Caki2 (cell line): ENCODE measurements at regions not wholly inside any gene's neighbourhood (a gene's known extent, or its start where the extent isn't known, plus 50 kb on each side); places are given as distances from the start of the nearest gene placed in this dataset.
"Not testable (repeated sequence)": the region's sequence is repeated elsewhere in the genome, so short reads cannot be mapped to it uniquely, and the experiment has no call there.

Experiments
- DNase-seq: peaks from one replicate; pipeline ENCODE4 v3.0.0-alpha.2; 2015; ENCODE audit warnings: low read depth
- in situ Hi-C: cut with HindIII; loops from 2 replicates; pipeline ENCODE4 v1.10.0; 2016; ENCODE audit warnings: low sequenced_read_pairs, low pct_unique_long_range_greater_than_20kb, mixed read lengths

DNA sequence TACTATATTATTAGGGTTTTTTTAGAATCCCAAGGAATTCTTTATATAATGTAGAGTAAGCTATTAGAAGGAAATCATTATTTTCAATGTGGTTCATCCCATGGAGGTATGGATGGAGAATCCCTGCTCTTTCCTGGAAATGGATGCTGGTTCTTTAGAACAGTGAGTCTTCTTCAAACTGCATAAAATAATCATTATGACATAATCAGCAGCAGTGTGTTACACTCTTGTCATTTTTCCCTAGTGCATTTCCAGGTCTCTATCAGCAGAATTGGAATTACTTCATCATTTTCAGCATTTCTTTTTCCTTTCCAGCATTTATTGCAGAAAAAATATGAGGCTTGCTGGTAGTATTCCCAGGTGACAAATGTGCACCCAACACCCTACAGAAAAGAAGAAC lies 168.1 kb downstream of the ETAA1 start:
- in situ Hi-C loops, result no loop called here
- no peak for DNase-seq

DNA sequence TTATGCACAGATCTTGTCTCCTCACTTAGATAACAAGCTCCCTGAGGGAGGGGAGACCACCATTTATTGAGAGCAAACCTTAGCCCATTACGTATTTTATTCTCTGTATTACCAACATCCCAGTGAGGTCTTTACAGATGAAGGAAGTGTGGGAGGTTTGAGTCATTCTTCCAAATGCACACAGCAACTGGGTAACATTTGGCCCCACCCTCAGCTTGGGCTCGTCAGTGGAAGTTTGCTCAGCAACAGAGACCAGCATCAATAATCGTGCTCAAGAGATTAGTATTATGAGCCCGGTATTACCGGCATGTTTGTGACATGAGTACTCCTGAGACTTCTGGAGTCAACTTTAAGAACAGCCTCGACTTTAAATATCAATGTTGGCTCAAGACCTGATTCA lies 168.6 kb downstream of the ETAA1 start:
- in situ Hi-C loops, result no loop called here
- DNase-seq, result no peak

DNA sequence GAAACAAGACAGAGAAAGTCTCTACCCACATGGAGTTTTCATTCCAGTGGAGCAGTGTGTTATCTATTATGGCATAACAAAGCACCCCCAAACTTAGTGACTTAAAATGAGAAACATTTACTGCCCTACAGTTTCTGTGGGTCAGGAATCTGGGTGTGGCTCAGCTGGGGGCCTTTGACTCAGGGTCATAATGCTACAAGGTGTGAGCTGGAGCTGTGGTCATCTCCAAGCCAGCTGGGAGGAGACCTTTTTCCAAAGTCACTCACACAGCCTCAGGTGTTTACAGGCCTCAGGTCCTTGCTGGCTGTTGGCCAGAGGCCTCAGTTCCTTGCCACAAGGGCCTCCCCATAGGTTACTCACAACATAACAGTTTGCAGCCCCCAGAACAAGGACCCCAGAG lies 169.2 kb downstream of the ETAA1 start:
- in situ Hi-C loops, result no loop called here
- no peak for DNase-seq

GRCh38 chr2:67566958-67567635 lies 170.0 kb downstream of the ETAA1 start:
- in situ Hi-C loops, result no loop called here
- no peak for DNase-seq

GRCh38 chr2:67567886-67568285 lies 170.8 kb downstream of the ETAA1 start:
- DNase-seq, result no peak

DNA sequence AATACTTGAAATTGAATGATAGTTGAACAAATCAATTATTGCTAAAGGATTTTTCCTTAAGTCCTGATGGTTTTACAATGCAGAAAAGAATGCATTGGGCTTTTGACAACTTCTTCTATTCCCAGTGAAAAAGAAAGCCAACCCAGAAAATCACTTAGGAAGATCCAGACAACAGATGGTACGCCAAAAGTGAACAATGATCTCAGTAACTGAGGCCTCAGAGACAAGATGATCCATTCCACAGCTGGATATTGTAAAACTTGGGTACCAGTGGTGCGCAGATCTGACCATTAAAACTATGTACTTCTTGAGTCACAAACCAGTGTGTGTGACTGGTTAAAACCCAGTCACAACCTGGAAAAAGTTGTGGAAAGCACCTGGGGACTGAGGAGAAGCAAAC lies 173.5 kb downstream of the ETAA1 start:
- in situ Hi-C loops, result no loop called here
- no peak for DNase-seq

More at GRCh38 chr2:67567886-67568285, 170.8 kb downstream of the ETAA1 start:
- in situ Hi-C loops, result no loop called here

- peak; percentile 89 for DNase-seq
- in situ Hi-C loops, result no loop called here
Measured at GRCh38 chr2:67571785-67572718, 174.9 kb downstream of the ETAA1 start.

DNA sequence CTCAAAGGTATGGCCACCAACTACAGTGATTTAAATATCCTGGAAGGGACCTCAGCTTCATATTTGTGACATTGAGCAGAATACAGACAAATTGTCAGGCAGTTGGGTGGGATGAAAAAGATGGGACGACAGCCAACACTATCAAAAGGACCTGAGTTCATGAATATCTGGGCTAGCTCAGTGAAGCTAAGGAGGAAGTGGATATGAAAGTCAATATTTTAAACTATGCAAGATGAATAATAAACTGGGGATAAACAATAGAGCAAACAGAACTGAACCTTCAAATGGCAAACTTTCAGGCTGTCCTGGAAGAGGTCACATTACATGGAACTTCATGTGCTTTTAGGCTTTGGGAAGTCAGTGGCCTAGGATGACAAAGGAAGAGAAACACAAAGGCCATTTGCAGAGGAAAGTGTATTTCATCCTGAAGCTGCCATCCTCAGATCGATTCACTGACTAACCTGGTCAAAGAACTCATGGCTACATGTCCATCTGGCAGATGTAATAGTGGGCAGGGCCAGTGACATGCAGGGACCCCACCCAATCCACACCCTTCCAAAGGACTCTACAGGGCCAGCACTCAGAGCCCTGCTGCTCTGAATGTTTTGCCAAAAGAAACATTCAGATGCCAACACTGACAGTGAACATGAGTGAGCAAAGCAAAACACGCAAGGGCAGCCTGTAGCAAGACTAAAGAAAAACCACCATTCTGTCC lies 175.7 kb downstream of the ETAA1 start:
- in situ Hi-C loops, result no loop called here
- peak; percentile 88 for DNase-seq

GRCh38 chr2:67574230-67574629 lies 177.1 kb downstream of the ETAA1 start:
- DNase-seq, result no peak
- in situ Hi-C loops, result no loop called here

DNA sequence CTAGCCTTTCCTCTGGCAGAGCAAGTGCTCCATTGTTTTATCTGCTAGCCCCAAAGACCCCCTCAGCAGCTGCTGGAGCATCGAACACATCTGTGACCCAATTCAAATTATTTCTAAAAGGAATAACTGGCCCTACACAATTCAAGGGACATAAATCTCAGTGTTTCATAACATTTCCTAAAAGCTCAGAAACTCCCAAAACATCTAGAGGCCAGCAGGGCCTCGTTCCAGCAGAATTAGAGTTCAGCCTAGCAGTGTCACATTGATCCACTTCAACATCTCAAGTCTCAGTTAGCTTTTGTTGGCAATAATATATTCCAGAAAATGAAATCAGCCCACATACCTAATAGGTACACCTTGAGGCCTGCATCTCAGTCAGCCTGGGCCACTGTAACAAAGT lies 179.1 kb downstream of the ETAA1 start:
- DNase-seq, result no peak
- in situ Hi-C loops, result no loop called here

DNA sequence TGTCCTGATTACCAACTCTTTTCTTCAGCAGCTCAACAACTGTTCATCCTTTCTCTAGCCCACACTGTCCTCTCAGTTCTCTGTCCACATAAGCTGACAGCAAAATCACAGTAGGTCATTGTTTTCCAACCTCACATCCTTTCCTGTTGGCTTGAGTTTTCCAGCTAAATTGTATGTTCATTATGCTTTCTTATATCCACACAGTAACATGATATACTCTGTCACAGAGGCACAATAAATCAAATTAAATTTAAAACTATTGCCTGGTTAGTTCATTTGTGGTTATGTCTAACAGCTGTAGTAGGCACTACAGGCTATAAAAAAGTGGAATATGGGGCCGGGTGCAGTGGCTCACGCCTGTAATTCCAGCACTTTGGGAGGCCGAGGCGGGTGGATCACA lies 179.9 kb downstream of the ETAA1 start:
- in situ Hi-C loops, result no loop called here
- no peak for DNase-seq

DNA sequence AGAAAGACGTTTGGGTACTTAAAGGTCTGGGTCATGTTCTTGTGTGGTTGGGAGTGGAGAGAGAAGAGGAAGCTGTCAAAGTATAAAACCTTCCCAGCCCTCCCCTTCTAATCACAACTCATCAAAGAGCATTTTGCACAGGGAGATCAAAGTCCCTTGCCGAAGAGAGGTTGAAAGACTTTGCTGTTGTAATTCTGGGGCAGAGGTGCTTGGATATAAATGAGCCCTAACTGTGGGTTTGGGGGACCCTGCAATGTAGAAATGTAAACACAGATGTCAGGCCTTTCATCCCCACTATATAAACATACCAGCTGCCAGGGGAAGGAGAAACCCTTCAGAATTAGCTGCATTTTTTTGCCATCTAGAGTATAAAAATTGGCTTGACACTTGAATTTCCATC lies 182.1 kb downstream of the ETAA1 start:
- no peak for DNase-seq
- in situ Hi-C loops, result no loop called here

DNA sequence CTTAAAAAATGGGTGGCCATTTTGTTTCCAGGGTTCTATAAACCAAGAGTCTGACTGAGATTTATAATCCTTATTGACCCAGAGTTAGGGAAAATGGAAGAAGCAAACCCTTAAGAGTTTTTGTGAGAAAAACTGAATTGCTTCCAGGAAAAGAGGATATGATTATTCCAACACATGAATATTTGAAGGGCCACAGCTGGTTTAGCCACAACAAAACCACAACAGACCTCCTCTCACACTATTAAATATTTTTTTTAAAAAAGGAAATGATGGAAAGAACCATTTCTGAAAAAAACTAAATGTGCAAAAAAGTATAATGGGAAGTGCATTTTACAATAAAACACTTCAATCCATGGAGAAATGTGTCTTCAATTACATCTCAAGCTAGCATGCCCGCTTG lies 182.7 kb downstream of the ETAA1 start:
- in situ Hi-C loops, result no loop called here
- no peak for DNase-seq

DNA sequence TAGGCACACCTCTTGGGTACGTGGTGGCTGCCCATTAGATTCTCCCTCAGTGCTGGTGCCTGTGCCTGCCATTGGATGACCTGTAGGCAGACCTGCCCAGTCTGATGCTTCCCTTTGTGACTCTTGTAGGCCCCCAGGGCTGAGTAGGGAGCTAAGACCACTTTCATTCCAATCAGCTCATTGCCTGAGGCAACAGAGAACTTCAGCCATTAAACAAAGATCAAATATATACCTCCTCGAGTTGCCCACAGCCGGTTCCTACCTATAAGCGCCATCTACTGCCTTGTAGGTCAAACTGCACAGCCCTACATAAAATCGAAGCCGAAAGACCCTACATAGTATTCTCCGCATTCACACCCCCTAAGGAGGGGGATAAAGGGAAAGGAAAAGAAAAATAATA lies 184.6 kb downstream of the ETAA1 start:
- DNase-seq, result no peak
- in situ Hi-C loops, result no loop called here

GRCh38 chr2:67583185-67583584 lies 186.1 kb downstream of the ETAA1 start:
- DNase-seq, result no peak
- in situ Hi-C loops, result no loop called here

DNA sequence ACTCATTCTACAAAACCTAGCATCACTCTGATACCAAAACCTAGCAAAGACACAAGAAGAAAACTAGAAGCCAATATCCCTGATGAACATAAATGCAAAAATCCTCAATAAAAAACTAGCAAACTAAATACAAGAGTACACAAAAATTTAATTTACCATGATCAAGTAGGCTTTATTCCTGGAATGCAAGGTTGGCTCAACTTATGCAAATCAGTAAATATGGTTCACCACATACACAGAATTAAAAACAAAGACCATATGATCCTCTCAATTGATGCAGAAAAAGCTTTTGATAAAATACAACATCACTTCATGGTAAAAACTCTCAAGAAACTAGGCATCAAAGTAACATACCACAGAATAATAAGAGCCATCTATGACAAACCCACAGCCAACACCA lies 188.3 kb downstream of the ETAA1 start:
- in situ Hi-C loops, result no loop called here

GRCh38 chr2:67589121-67589520 lies 192.0 kb downstream of the ETAA1 start:
- in situ Hi-C loops, DNase-seq: not testable (repeated sequence)

More for the DNA sequence above, 188.3 kb downstream of the ETAA1 start:
- no peak for DNase-seq

GRCh38 chr2:67594522-67594921 lies 197.4 kb downstream of the ETAA1 start:
- in situ Hi-C loops, DNase-seq: not testable (repeated sequence)

DNA sequence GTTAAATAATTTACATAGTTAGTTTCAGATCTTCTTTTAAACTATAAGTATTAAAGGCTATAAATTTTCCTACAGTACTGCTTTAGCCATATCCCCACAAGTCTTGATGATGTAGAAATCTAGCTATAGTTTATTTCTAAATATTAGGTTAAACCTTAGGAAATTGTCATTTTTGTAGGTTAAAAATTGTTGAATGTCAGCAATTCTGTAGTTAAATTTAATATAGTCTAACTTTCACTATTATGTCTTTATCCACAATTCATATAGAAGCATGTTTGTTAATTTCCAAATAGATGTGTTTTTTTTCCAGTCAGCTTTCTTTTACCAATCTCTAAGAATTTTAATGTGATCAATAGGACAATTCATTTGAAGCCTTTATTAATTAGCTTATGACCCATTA lies 199.7 kb downstream of the ETAA1 start:
- DNase-seq, result no peak
- in situ Hi-C loops, result no loop called here
